ENCODE measurements at regions not wholly inside any gene's neighbourhood (a gene's known extent, or its start where the extent isn't known, plus 50 kb on each side); places are given as distances from the start of the nearest gene placed in this dataset.

- 73 to 87% (median 80%) methylated on average over 7 of the region's 7 CpGs for WGBS, 5 donors
- no peak for DNase-seq
- Histone ChIP-seq H3K9me3 (no peaks in the 10 kb centered on the region), H3K4me1 (no peaks in the 10 kb centered on the region), H3K27me3 (peaks cover 0 to 72% (median 23%) of the 10 kb centered on the region in 3 donors), H3K27ac (no peak overlapping the region), H3K36me3 (no peaks in the 10 kb centered on the region), H3K4me3 (no peak overlapping the region)
- TF ChIP-seq POLR2A (IDR thresholded peaks at IDR 0.05), result no peak
- TF ChIP-seq EP300 (IDR thresholded peaks at IDR 0.05), result no peak
- no peak for TF ChIP-seq POLR2AphosphoS5 (IDR thresholded peaks at IDR 0.05)
- TF ChIP-seq CTCF (IDR thresholded peaks at IDR 0.05), result no peak
- intact Hi-C loops (cut with DNase I; ENCODE audit: low total_unique reads), result no loop called here
Measured at GRCh38 chr17:79296243-79296642, 221.6 kb downstream of the ENGASE start.

- no peaks in the 10 kb centered on the region for H3K36me3 ChIP-seq
- peaks cover 0 to 73% (median 26%) of the 10 kb centered on the region in 3 donors for H3K27me3 ChIP-seq
- 51 to 71% (median 67%) methylated on average over 6 of the region's 6 CpGs for WGBS, 5 donors
- no peak for DNase-seq
- no peak overlapping the region for H3K27ac ChIP-seq
- H3K4me3 ChIP-seq, result no peak overlapping the region
- no peaks in the 10 kb centered on the region for H3K9me3 ChIP-seq
- no peaks in the 10 kb centered on the region for H3K4me1 ChIP-seq
- intact Hi-C loops (cut with DNase I; ENCODE audit: low total_unique reads), result no loop called here
- TF ChIP-seq POLR2AphosphoS5 (IDR thresholded peaks at IDR 0.05) (no peak), EP300 (IDR thresholded peaks at IDR 0.05) (no peak), POLR2A (IDR thresholded peaks at IDR 0.05) (no peak), CTCF (IDR thresholded peaks at IDR 0.05) (no peak)
Measured at GRCh38 chr17:79295307-79295706, 220.7 kb downstream of the ENGASE start.

GRCh38 chr17:79294459-79295071, 219.9 kb downstream of the ENGASE start:
- Histone ChIP-seq H3K9me3 (no peaks in the 10 kb centered on the region), H3K27me3 (peaks cover 0 to 74% (median 26%) of the 10 kb centered on the region in 3 donors), H3K27ac (no peak overlapping the region), H3K4me3 (no peak overlapping the region), H3K4me1 (no peaks in the 10 kb centered on the region), H3K36me3 (no peaks in the 10 kb centered on the region)
- TF ChIP-seq EP300 (IDR thresholded peaks at IDR 0.05) (no peak), POLR2A (IDR thresholded peaks at IDR 0.05) (no peak), CTCF (IDR thresholded peaks at IDR 0.05) (no peak), POLR2AphosphoS5 (IDR thresholded peaks at IDR 0.05) (no peak)
- 21 to 28% (median 22%) methylated on average over 26 of the region's 26 CpGs for WGBS, 5 donors
- intact Hi-C loops (cut with DNase I; ENCODE audit: low total_unique reads), result no loop called here
- DNase-seq, result peak; percentile 57 to 86

- WGBS, 5 donors, result 77 to 87% (median 81%) methylated on average over 6 of the region's 6 CpGs
- Histone ChIP-seq H3K27ac (no peak overlapping the region), H3K4me3 (no peak overlapping the region), H3K4me1 (no peaks in the 10 kb centered on the region), H3K36me3 (no peaks in the 10 kb centered on the region), H3K27me3 (peaks cover 0 to 70% (median 30%) of the 10 kb centered on the region in 3 donors), H3K9me3 (no peaks in the 10 kb centered on the region)
- TF ChIP-seq POLR2AphosphoS5 (IDR thresholded peaks at IDR 0.05) (no peak), EP300 (IDR thresholded peaks at IDR 0.05) (no peak), POLR2A (IDR thresholded peaks at IDR 0.05) (no peak), CTCF (IDR thresholded peaks at IDR 0.05) (no peak)
- intact Hi-C loops (cut with DNase I; ENCODE audit: low total_unique reads), result no loop called here
- no peak for DNase-seq
Measured at GRCh38 chr17:79292501-79292900, 217.9 kb downstream of the ENGASE start.
